HL-60 (cell line): ENCODE measurements at regions not wholly inside any gene's neighbourhood (a gene's known extent, or its start where the extent isn't known, plus 50 kb on each side); places are given as distances from the start of the nearest gene placed in this dataset.

Source experiments
- CTCF ChIP-seq: IDR thresholded peaks from one replicate; pipeline ENCODE4 v1.5.1; 2011; ENCODE audit warnings: low read length, control low read depth, inconsistent platforms; ENCODE audit not compliant: insufficient read depth
- GABPA ChIP-seq: IDR thresholded peaks from 2 replicates; pipeline ENCODE4 v1.6.1; 2012; ENCODE audit warnings: low read depth
- POLR2AphosphoS5 ChIP-seq: IDR thresholded peaks from 2 replicates; pipeline ENCODE4 v1.6.1; 2012; ENCODE audit warnings: low read depth
- REST ChIP-seq: IDR thresholded peaks from 2 replicates; pipeline ENCODE4 v1.6.1; 2012; ENCODE audit warnings: low read depth; ENCODE audit not compliant: insufficient replicate concordance
- SPI1 ChIP-seq: IDR thresholded peaks from 2 replicates; pipeline ENCODE4 v1.6.1; 2012; ENCODE audit warnings: low read depth, mild to moderate bottlenecking, borderline replicate concordance

DNA sequence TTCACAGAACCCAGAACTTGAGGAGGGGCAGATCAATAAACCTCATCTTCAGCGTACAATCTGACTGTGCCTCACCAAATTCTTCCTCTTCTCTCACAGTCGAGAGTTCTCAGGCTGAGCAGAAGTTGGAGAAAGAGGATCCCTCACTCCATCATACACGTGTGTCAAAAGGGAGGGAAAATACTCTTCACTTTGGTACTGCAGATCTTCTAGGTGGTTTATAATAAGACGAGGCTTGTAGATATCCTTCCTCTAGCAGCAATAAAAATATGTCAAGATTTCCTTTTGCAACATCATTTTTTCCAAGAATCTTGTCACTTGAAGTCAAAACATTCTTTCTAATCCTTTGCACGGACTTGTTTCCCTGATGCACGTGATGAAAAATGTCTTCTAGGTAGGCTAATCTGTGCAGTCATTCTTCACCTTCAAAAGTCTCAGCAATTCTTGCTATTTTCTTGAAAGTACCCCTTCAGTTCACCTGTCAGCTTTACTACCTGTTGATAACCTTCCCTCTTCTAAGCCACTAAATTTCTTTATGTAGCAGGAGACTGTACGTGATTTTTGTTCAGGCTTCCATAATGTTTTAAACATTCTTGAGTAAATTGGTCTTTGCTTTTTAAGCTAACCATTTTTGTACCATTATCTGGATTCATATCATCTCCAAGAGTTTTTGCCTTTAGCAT lies 214.1 kb downstream of the NUAK1 start:
- no peak for TF ChIP-seq CTCF
- TF ChIP-seq POLR2AphosphoS5, result no peak
- no peak for TF ChIP-seq GABPA
- TF ChIP-seq REST, result no peak
- TF ChIP-seq SPI1, result no peak
